ENCODE measurements at regions not wholly inside any gene's neighbourhood (a gene's known extent, or its start where the extent isn't known, plus 50 kb on each side); places are given as distances from the start of the nearest gene placed in this dataset.

GRCh38 chr5:56507351-56507930 is 274.3 kb upstream of the ANKRD55 start:
- Histone ChIP-seq H3K4me3 (ENCODE audit: low read depth, low read length) (no peak overlapping the region), H3K36me3 (ENCODE audit: control insufficient read depth, insufficient read depth, low read length) (no peaks in the 10 kb centered on the region), H3K27me3 (ENCODE audit: control insufficient read depth, insufficient read depth, low read length) (no peaks in the 10 kb centered on the region)
- DNase-seq (ENCODE audit: low read depth) = no peak
- no peak for TF ChIP-seq CTCF (IDR thresholded peaks at IDR 0.05; ENCODE audit: insufficient read depth, low read length, poor library complexity, severe bottlenecking)

GRCh38 chr5:56506211-56506965 is 273.3 kb upstream of the ANKRD55 start:
- no peak for DNase-seq (ENCODE audit: low read depth)

GRCh38 chr5:56503929-56504328 is 270.8 kb upstream of the ANKRD55 start:
- no peak for TF ChIP-seq CTCF (IDR thresholded peaks at IDR 0.05; ENCODE audit: insufficient read depth, low read length, poor library complexity, severe bottlenecking)
- Histone ChIP-seq H3K36me3 (ENCODE audit: control insufficient read depth, insufficient read depth, low read length) (no peaks in the 10 kb centered on the region), H3K4me3 (ENCODE audit: low read depth, low read length) (no peak overlapping the region)

More at GRCh38 chr5:56506211-56506965, 273.3 kb upstream of the ANKRD55 start:
- Histone ChIP-seq H3K4me3 (ENCODE audit: low read depth, low read length) (no peak overlapping the region), H3K27me3 (ENCODE audit: control insufficient read depth, insufficient read depth, low read length) (no peaks in the 10 kb centered on the region), H3K36me3 (ENCODE audit: control insufficient read depth, insufficient read depth, low read length) (no peaks in the 10 kb centered on the region)
- no peak for TF ChIP-seq CTCF (IDR thresholded peaks at IDR 0.05; ENCODE audit: insufficient read depth, low read length, poor library complexity, severe bottlenecking)

GRCh38 chr5:56501781-56502557 is 268.8 kb upstream of the ANKRD55 start:
- no peak for TF ChIP-seq CTCF (IDR thresholded peaks at IDR 0.05; ENCODE audit: insufficient read depth, low read length, poor library complexity, severe bottlenecking)
- no peak overlapping the region for H3K4me3 ChIP-seq (ENCODE audit: low read depth, low read length)
- no peaks in the 10 kb centered on the region for H3K27me3 ChIP-seq (ENCODE audit: control insufficient read depth, insufficient read depth, low read length)
- DNase-seq (ENCODE audit: low read depth) = no peak
- no peaks in the 10 kb centered on the region for H3K36me3 ChIP-seq (ENCODE audit: control insufficient read depth, insufficient read depth, low read length)

More at GRCh38 chr5:56503929-56504328, 270.8 kb upstream of the ANKRD55 start:
- DNase-seq (ENCODE audit: low read depth) = no peak
- no peaks in the 10 kb centered on the region for H3K27me3 ChIP-seq (ENCODE audit: control insufficient read depth, insufficient read depth, low read length)

GRCh38 chr5:56499901-56500300 is 266.8 kb upstream of the ANKRD55 start:
- no peaks in the 10 kb centered on the region for H3K27me3 ChIP-seq (ENCODE audit: control insufficient read depth, insufficient read depth, low read length)
- DNase-seq (ENCODE audit: low read depth) = no peak
- no peak for TF ChIP-seq CTCF (IDR thresholded peaks at IDR 0.05; ENCODE audit: insufficient read depth, low read length, poor library complexity, severe bottlenecking)
- no peaks in the 10 kb centered on the region for H3K36me3 ChIP-seq (ENCODE audit: control insufficient read depth, insufficient read depth, low read length)
- no peak overlapping the region for H3K4me3 ChIP-seq (ENCODE audit: low read depth, low read length)
